ENCODE measurements at regions not wholly inside any gene's neighbourhood (a gene's known extent, or its start where the extent isn't known, plus 50 kb on each side); places are given as distances from the start of the nearest gene placed in this dataset.

GRCh38 chr11:15757048-15757698 is 599.2 kb downstream of the SOX6 start:
- in situ Hi-C loops (cut with HindIII; ENCODE audit: low pct_unique_long_range_greater_than_20kb, low sequenced_read_pairs): no loop called here
- DNase-seq (ENCODE audit: low read depth): no peak

- in situ Hi-C loops (cut with HindIII; ENCODE audit: low pct_unique_long_range_greater_than_20kb, low sequenced_read_pairs): no loop called here
- no peak for DNase-seq (ENCODE audit: low read depth)
Measured at GRCh38 chr11:15758857-15759465, 597.4 kb downstream of the SOX6 start.

- DNase-seq (ENCODE audit: low read depth): no peak
- in situ Hi-C loops (cut with HindIII; ENCODE audit: low pct_unique_long_range_greater_than_20kb, low sequenced_read_pairs): no loop called here
Measured at GRCh38 chr11:15761235-15761634, 595.1 kb downstream of the SOX6 start.

DNA sequence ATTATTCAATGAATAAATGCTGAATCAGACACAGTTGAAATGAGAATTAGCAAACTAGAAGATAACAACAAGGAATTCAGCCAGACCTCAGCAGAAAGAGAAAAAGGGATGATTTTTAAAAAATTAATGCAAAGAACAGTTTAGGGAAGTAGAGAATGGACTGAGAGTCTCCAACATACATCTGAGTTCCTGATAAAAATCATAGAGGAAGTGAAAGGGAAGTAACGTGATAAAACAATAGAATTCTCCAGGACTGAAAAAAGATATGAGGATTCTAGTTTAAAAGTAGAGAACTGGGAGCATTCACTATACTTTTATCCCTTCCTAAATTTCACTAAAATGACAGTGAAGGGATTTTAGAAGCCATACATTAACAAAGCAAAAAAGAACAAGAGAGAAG is 592.0 kb downstream of the SOX6 start:
- no peak for DNase-seq (ENCODE audit: low read depth)

GRCh38 chr11:15764948-15765347 is 591.4 kb downstream of the SOX6 start:
- in situ Hi-C loops (cut with HindIII; ENCODE audit: low pct_unique_long_range_greater_than_20kb, low sequenced_read_pairs): no loop called here
- DNase-seq (ENCODE audit: low read depth): no peak

More for the DNA sequence above, 592.0 kb downstream of the SOX6 start:
- in situ Hi-C loops (cut with HindIII; ENCODE audit: low pct_unique_long_range_greater_than_20kb, low sequenced_read_pairs): no loop called here

DNA sequence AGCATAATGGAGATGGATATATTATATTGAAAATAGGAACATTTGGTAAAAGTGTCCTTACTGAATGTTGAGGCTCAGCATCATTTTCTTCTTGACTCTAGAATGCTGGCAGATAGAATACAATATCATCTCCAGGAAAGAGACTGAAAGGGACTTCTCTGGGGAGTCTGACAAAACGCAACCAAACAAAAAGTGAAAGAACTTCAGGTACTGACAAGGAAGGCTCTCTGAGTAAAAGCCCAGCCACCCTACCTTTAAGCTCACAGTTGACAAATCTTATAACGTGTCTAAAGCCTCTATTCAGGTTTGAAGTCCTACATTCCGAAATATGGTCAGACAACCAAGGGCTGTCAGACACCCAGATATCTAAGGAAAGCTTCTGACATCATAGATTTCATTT is 590.8 kb downstream of the SOX6 start:
- in situ Hi-C loops (cut with HindIII; ENCODE audit: low pct_unique_long_range_greater_than_20kb, low sequenced_read_pairs): no loop called here

DNA sequence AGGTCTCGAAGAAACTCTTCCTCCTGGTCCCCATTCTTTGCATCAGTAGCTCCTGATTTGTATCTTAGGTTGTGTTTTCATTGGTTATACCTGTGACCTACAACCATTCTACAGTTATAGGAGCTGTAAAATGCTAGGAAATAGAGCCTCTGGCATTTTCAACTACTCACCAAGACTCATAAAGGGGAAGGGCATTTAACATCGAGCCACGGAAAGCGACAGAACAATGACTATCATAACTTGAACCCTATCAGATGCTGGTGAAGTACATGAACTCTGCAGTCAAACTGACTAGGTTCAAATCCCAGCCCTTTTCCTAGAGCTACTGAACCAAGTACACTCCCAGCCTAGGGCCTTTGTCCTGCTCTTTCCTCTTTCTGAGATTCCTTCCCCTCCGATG is 588.0 kb downstream of the SOX6 start:
- no peak for DNase-seq (ENCODE audit: low read depth)
- in situ Hi-C loops (cut with HindIII; ENCODE audit: low pct_unique_long_range_greater_than_20kb, low sequenced_read_pairs): no loop called here

More for the DNA sequence above, 590.8 kb downstream of the SOX6 start:
- no peak for DNase-seq (ENCODE audit: low read depth)

DNA sequence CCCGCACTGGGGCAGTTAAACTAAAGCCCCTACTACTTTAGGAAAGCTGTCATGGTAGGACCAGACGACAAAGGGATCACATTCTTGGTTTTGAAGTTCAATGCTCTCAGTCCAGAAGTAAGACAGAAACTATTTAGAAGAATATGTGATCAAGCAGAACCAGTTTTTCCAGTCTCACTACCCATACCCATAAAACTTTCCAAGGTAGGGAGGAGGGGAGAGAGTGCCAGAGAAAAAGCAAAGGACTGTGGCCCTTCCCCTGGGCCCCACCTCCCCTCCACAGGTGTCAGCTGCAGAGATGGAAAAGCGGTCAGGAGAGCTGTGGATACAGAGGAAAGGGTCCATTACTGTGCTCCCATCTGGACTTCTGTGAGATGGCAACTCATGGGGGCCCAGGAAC is 587.1 kb downstream of the SOX6 start:
- in situ Hi-C loops (cut with HindIII; ENCODE audit: low pct_unique_long_range_greater_than_20kb, low sequenced_read_pairs): no loop called here
- DNase-seq (ENCODE audit: low read depth): no peak

- DNase-seq (ENCODE audit: low read depth): no peak
- in situ Hi-C loops (cut with HindIII; ENCODE audit: low pct_unique_long_range_greater_than_20kb, low sequenced_read_pairs): no loop called here
Measured at GRCh38 chr11:15770798-15771414, 585.4 kb downstream of the SOX6 start.

GRCh38 chr11:15772547-15772946 is 583.8 kb downstream of the SOX6 start:
- in situ Hi-C loops (cut with HindIII; ENCODE audit: low pct_unique_long_range_greater_than_20kb, low sequenced_read_pairs): no loop called here
- no peak for DNase-seq (ENCODE audit: low read depth)

DNA sequence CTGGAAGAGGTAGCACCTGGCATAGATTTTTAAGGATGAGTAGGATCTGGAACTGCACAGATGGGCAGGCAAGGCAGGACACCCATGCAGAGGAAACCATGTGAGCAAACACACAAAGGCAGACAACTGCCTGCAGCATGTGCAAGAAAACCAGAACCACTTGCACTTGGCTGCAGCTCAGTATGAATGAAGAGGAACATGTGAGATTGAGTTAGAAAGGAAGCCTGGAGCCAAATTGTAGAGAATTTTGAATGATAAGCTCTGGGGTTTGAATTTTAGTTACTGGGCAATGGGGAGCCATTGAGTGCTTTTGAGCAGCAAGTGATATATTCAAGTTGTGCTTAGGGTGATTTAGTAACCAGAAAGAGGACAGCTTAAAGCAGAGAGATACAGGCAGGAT is 583.4 kb downstream of the SOX6 start:
- in situ Hi-C loops (cut with HindIII; ENCODE audit: low pct_unique_long_range_greater_than_20kb, low sequenced_read_pairs): no loop called here
- no peak for DNase-seq (ENCODE audit: low read depth)

GRCh38 chr11:15773476-15774387 is 582.6 kb downstream of the SOX6 start:
- DNase-seq (ENCODE audit: low read depth): no peak
- in situ Hi-C loops (cut with HindIII; ENCODE audit: low pct_unique_long_range_greater_than_20kb, low sequenced_read_pairs): no loop called here

- no peak for DNase-seq (ENCODE audit: low read depth)
- in situ Hi-C loops (cut with HindIII; ENCODE audit: low pct_unique_long_range_greater_than_20kb, low sequenced_read_pairs): no loop called here
Measured at GRCh38 chr11:15774388-15774939, 581.9 kb downstream of the SOX6 start.

DNA sequence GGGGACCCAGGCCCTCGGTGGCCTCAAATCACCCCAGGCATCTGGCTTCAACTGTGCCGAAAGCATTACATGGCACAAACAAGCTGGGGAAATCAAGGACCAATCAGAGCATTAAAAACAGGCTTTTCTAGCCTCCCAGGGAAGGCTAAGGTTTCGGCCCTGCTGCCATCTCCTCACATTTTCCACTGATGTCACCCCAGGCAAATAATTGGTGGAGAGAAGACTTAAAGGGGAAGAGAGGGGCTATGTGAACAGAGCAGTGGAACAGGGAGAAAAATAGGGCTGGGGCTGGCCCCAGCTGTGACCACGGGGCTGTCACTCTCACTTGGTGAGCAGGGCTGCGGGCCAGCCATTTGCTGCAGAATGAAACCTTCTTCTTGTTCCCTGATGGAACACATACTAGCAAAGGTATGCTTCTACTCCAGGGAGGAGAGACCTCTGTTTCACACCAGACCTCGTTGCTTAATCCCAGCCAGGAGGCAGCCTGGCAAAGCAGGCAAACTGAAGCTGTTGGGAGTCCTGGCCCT is 581.3 kb downstream of the SOX6 start:
- in situ Hi-C loops (cut with HindIII; ENCODE audit: low pct_unique_long_range_greater_than_20kb, low sequenced_read_pairs): no loop called here
- DNase-seq (ENCODE audit: low read depth): no peak

DNA sequence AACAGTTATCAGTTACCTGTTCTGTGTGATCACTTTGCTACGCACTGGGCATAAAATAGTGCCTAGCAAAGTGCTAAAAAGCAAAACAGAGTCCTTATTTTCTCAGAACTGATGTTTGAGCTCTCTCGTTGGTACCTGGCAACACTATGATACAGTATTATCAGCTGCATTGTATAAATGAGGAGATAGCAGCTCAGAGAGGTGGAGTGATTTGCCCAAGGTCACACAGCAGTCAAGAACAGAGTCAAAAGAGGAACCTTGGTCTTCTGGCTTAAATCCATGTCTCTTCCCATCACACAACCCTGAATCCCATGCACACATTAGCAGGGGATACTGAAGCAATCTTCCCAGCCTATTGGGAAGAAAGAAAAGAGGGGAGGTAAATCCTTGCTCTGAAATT is 580.5 kb downstream of the SOX6 start:
- in situ Hi-C loops (cut with HindIII; ENCODE audit: low pct_unique_long_range_greater_than_20kb, low sequenced_read_pairs): no loop called here
- no peak for DNase-seq (ENCODE audit: low read depth)

DNA sequence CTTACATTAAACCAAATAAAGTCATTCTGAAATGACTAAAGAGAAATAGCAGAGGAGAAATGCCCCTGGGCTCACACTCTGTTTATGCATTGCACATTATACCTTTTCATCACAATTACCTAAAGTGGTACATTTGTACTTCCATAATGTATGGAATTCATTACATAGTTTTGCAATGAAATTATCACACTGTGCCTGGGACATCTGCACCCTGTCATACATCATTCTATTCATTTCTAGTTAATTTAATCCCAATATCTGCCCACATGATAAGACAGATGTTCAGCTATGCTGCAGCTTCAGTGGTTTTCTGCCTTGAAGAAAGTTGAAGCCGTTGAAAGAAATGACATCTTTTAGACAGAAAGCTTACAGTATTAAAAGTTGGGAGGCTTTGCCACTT is 580.0 kb downstream of the SOX6 start:
- no peak for DNase-seq (ENCODE audit: low read depth)
- in situ Hi-C loops (cut with HindIII; ENCODE audit: low pct_unique_long_range_greater_than_20kb, low sequenced_read_pairs): no loop called here

GRCh38 chr11:15779518-15779917 is 576.8 kb downstream of the SOX6 start:
- no peak for DNase-seq (ENCODE audit: low read depth)
- in situ Hi-C loops (cut with HindIII; ENCODE audit: low pct_unique_long_range_greater_than_20kb, low sequenced_read_pairs): no loop called here

GRCh38 chr11:15780382-15780781 is 576.0 kb downstream of the SOX6 start:
- in situ Hi-C loops (cut with HindIII; ENCODE audit: low pct_unique_long_range_greater_than_20kb, low sequenced_read_pairs): no loop called here
- no peak for DNase-seq (ENCODE audit: low read depth)

Data from Caki2 (cell line).